WI38 (cell line): ENCODE measurements at regions not wholly inside any gene's neighbourhood (a gene's known extent, or its start where the extent isn't known, plus 50 kb on each side); places are given as distances from the start of the nearest gene placed in this dataset.

ENCODE experiments used
- H3K4me3 ChIP-seq: 2 replicates; pipeline ENCODE4 v1.5.1; 2011; ENCODE audit warnings: low read depth, mild to moderate bottlenecking, control low read depth, low read length
- TF ChIP-seq, protein P1 (sequence below): IDR thresholded peaks from 2 replicates; pipeline ENCODE4 v1.5.1; 2012; ENCODE audit warnings: low read depth, mild to moderate bottlenecking, control low read depth, low read length

GRCh38 chr1:82220754-82221153 is 420.0 kb downstream of the ADGRL2 start:
- TF ChIP-seq, protein P1, sequence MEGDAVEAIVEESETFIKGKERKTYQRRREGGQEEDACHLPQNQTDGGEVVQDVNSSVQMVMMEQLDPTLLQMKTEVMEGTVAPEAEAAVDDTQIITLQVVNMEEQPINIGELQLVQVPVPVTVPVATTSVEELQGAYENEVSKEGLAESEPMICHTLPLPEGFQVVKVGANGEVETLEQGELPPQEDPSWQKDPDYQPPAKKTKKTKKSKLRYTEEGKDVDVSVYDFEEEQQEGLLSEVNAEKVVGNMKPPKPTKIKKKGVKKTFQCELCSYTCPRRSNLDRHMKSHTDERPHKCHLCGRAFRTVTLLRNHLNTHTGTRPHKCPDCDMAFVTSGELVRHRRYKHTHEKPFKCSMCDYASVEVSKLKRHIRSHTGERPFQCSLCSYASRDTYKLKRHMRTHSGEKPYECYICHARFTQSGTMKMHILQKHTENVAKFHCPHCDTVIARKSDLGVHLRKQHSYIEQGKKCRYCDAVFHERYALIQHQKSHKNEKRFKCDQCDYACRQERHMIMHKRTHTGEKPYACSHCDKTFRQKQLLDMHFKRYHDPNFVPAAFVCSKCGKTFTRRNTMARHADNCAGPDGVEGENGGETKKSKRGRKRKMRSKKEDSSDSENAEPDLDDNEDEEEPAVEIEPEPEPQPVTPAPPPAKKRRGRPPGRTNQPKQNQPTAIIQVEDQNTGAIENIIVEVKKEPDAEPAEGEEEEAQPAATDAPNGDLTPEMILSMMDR: no peak
- H3K4me3 ChIP-seq: no peak overlapping the region

DNA sequence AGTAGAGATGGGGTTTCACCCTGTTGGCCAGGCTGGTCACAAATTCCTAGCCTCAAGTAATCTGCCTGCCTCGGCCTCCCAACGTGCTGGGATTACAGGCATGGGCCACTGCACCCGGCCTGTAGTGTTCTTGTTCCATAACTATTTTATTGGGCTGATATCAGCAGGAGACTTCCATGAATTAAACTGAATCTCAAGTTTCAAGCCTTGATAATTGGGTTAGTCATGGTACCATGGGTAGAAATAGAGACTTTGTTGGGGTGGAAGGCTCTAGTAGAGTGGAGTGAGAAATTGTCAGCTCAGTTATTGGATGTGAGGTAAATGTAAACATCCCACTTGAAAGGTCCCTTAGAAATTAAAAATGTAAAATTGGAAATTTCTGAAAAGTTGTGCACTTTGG is 419.1 kb downstream of the ADGRL2 start:
- TF ChIP-seq, protein P1: no peak
- H3K4me3 ChIP-seq: no peak overlapping the region

DNA sequence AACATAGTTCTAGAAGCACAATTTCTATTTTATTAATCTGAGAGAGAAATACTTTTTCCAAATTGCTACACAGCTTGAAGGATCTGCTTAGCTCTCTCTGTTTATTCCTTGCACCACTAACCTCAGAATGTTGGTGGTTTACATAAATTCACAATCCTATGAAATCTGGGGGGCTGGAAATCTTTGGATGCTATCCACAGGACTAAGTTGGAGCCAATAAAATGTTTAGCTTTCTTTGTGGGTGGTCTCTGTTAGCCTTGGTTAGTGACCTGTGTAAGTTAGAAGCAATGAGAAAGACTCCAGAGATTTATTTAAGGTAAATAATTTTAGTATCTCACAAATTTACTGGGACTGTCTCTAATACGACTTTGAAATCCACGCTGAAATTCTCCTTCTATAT is 418.1 kb downstream of the ADGRL2 start:
- TF ChIP-seq, protein P1: no peak

GRCh38 chr1:82215853-82216175 is 415.1 kb downstream of the ADGRL2 start:
- no peak overlapping the region for H3K4me3 ChIP-seq
- TF ChIP-seq, protein P1: no peak

More for the DNA sequence above, 418.1 kb downstream of the ADGRL2 start:
- no peak overlapping the region for H3K4me3 ChIP-seq

DNA sequence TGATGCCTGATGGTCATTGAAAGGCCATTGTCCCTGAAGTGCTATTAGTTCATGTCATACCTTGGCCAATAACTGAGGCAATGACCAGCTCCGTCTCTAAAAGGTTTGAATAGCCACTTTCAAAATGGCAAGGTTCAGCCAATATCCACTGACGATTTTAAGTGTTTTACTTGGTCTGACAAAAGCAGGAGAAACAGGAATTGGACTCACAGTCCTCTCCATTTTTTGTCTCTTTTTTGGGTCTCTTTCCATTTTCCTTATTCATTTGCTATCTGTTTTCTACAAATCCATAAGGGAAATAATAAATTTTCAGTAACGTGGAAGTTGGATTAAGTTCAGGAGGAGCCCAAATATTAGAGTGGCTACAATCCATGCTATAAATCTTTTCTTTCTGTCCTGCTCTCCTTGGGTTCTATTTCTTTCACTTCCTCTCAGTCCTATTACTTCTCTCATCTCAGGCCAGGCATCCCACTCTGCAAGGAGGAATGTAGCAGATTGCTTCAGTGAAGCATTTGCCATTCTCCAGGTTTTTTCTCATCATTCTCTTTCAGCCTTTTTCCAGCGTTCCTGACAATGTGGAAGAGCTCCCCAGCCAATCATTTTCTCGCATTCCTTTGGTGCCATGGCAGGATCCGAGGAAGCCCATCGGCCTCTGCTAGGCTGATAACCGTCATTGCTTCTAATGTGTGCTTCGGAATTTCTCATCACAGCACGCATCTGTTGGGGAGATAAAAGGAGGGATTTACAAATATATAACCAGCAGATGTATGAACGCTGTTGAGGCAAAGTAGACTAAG is 414.5 kb downstream of the ADGRL2 start:
- TF ChIP-seq, protein P1: no peak
- H3K4me3 ChIP-seq: no peak overlapping the region

- no peak overlapping the region for H3K4me3 ChIP-seq
- TF ChIP-seq, protein P1: no peak
These were observed 413.9 kb downstream of the ADGRL2 start for GRCh38 chr1:82214606-82215005.

DNA sequence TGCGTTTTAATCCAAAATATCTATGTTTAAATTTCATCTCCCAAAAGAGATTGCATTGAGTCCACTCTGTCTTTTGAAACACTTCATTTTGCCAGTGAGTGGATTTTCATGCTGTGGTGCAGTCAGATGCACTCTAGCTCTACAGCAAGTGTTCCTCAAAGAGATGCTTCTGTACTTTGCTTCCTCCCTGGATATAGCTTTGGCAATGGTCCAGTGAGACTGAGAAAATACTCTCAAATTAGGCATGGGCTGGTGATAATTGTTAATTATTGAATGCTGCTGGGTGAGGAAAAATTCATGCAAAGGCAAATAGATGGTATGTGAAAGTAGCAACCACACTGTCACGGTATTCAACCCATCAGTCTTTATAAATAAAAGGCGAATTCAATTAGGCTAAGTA is 396.9 kb downstream of the ADGRL2 start:
- TF ChIP-seq, protein P1: no peak
- H3K4me3 ChIP-seq: no peak overlapping the region
